ENCODE measurements at regions not wholly inside any gene's neighbourhood (a gene's known extent, or its start where the extent isn't known, plus 50 kb on each side); places are given as distances from the start of the nearest gene placed in this dataset.

DNA sequence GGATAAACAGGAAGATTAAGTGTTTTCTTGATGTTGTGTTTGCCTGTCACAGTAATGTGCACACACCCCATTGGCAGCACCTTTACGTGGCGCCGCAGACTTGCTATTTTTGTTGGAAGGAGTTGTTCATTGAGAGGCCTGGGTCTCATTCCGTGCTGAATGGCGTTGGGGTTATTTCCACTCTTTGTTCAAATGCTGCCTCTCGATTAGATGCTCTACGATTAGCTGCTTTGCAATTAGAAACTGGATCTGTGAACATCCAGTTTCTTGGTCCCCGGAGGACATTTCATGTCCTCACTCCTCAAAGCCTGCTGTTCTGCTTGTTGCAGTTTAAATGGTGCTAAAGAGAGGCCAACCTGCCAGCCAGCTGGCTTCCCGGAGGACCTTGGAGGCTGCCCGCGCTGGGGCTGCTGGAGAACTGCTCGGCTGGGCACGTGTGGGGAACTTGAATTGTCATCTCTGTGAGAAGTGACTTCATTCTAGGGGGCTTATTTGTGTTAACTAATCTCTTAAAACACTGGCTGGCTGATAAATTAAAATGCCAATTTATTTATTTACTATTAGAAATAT lies 117.4 kb upstream of the NABP1 start:
- DNase-seq (ENCODE audit: low spot score): no peak

DNA sequence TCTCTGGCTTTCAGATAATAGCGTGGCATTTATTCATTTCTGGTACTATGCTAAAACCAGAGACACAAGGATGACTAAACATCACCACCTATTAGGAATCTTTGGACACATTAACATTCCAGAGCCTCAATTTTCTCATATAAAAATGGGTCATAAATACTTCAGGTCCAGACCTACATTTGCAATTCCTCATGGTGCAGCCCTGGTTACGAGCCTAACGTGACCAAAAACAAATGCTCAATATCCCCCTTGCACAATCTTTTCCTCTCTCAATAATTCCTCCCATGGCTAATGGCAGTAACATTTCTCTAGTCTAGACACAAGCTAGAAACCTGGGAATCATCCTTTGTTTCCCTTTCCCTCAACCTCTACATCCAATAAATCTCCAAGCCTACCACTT lies 112.8 kb upstream of the NABP1 start:
- no peak for DNase-seq (ENCODE audit: low spot score)

DNA sequence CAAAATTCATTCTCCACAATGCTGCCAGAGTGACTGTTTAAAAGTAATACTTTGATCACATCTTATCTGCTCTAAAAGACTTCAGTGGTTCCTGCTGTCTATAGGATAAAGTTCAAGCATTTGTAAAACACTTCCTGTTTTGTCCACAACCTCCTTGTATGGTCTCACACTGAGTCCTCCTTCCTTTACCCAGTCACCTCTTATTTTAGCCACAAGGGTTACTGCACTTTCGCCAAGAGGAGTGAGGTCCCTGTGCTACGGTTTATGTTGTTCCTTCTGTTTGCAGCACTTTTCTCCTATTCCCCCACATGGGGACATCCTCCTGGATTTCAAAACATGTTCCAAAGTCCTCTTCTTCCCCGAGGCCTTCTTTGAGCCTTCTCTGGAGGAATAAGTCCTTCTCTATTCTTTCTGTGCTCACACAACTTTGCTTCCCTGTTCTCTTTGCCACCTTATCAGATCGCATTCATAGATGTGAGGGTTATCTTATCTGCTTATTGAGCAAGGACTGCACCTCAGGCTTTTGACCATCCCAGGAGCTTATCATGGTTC lies 112.2 kb upstream of the NABP1 start:
- DNase-seq (ENCODE audit: low spot score): no peak

- DNase-seq (ENCODE audit: low spot score): peak; percentile 69
Measured at GRCh38 chr2:191566344-191566743, 111.6 kb upstream of the NABP1 start.

DNA sequence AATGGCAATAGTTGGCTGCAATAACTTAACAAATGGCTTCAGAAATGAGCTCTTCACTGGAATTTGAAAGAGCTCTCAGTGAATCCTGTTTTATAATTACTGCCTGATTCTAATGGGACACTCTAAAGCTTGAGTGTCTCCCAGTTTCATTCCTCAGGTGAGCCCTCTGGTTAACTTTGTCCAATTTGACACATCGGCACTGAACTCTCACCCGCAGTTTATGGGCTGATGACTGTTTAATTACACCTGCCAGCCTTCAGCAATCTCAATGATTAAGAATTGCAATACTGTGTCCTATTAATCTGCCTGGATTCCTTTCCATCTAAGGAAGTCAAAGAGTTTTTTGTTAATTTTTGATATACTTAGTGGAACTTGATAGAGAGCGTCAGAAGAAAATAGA lies 110.7 kb upstream of the NABP1 start:
- DNase-seq (ENCODE audit: low spot score): no peak

GRCh38 chr2:191569025-191569424 lies 108.9 kb upstream of the NABP1 start:
- DNase-seq (ENCODE audit: low spot score): no peak

DNA sequence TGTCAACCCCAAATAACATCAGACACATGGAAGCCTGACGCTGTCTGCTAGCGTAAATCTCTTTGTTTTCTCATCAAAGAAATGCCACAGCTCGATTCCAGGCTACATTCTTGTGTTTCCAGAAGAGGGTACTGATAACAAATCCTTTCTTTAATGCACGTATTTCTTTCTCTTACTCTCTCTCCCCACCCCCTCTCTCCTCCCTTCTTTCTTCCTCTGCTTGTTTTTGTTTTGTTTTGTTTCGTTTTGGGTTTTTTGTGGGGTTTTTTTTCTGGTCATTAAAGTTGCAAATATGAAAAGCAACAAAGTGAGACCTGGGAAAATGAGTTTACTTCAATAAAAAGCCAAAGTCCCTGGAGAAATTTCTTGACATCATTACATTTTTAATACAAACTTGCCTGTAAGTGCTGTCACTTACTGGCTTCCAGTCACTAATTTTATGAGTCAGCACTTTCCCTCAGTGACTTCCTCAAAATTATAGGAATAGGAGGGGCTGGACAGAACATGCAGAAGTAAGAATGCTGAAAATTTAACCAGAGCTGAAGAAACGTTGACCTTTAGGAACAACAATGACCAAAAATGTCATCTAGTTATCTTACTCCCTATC lies 106.7 kb upstream of the NABP1 start:
- DNase-seq (ENCODE audit: low spot score): peak; percentile 46

- DNase-seq (ENCODE audit: low spot score): no peak
Measured at GRCh38 chr2:191572319-191572718, 105.6 kb upstream of the NABP1 start.

GRCh38 chr2:191573216-191573615 lies 104.7 kb upstream of the NABP1 start:
- DNase-seq (ENCODE audit: low spot score): peak; percentile 30

- DNase-seq (ENCODE audit: low spot score): no peak
Measured at GRCh38 chr2:191574232-191574631, 103.7 kb upstream of the NABP1 start.

GRCh38 chr2:191577605-191578004 lies 100.3 kb upstream of the NABP1 start:
- no peak for DNase-seq (ENCODE audit: low spot score)

GRCh38 chr2:191578031-191578430 lies 99.9 kb upstream of the NABP1 start:
- no peak for DNase-seq (ENCODE audit: low spot score)

DNA sequence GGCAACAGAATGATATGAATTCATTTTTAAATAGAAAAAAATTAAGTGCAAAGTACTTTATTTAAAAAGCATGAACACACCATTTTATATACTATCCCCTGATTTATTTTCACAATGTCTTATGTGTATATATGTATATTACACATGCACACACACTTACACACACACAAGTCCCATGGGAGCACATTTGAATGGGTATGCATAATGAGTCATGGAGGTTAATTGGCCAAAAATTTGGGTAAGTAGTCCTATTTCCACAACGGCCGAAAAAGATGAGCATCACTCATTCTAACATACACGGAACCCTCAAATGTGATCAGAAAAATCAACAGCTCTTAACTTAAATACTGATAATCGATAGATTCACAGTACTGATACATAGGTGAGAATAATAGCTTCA lies 97.4 kb upstream of the NABP1 start:
- no peak for DNase-seq (ENCODE audit: low spot score)

GRCh38 chr2:191581003-191581402 lies 96.9 kb upstream of the NABP1 start:
- DNase-seq (ENCODE audit: low spot score): no peak

GRCh38 chr2:191582355-191582754 lies 95.6 kb upstream of the NABP1 start:
- no peak for DNase-seq (ENCODE audit: low spot score)

DNA sequence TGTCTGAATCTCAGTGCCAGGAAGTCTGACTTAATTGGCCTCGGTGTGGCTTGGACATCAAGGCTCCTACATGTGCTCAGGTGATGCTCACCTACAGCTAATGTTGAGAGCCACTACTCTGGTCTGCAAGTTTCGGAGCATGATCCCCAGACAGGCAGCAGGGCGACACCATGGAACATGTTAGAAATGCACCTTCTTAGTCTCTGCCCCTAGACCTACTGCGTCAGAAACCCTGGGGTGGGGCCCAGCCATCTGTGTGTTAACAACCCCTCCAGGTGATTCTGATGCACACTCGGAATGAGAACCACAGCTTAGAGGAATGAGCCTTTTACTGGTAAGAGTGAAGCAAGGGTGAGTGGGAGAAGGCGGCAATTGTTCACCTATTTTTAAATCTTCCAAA lies 86.9 kb upstream of the NABP1 start:
- no peak for DNase-seq (ENCODE audit: low spot score)

DNA sequence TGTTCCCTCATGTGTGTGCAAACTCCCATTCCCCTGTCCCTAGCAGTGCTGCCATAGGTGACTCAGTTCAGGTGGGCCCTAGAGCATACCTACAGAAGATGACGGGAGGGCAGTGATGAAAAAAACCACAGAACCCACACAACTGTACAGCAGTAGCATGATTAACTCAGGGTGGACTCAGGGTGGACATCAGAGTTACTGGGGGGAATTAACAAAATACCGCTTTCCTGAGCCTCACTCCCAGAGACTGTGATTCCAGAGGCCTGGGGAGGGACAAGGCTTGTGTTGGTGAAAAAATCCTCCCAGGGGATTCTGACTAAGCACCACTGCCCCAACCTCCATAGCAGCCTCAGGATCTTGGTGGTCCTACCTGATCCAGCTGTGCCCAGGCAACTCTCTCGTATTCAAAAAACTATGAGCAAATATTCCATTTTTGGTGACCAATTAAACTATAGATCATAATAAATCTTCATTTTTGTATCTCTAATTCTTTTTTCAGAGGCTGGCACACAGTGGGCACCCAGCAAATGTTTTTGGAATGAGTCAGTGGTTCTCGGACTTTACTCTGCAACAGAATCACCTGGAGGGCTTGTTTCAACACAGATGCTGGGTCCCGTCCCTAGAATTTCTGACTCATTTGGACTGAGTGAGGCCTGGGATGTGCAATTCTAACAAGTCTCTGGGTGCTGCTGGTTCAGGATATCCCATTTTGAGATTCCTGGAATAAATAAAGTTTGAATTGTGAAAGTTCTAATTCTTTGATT lies 84.1 kb upstream of the NABP1 start:
- no peak for DNase-seq (ENCODE audit: low spot score)

GRCh38 chr2:191597186-191597751 lies 80.7 kb upstream of the NABP1 start:
- DNase-seq (ENCODE audit: low spot score): no peak

GRCh38 chr2:191598296-191598695 lies 79.6 kb upstream of the NABP1 start:
- no peak for DNase-seq (ENCODE audit: low spot score)

DNA sequence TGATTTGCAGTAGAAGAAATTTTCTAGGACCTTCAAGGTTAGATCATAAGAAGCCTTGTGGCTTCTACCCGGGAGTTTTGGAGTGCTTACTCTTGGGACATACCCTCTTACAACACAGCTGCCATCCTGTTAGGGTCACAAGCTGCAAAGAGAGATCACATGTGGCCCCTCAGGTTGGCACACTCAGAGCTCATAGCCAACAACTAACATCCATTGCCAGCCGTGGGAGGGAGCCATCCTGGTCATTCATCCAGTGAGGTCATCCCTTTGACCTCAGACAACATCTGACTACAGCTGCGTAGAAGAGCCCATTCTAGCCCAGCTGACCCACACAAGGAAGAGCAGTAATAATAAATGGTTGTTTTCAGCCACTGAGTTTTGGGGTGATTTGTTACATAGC lies 76.9 kb upstream of the NABP1 start:
- DNase-seq (ENCODE audit: low spot score): no peak

- no peak for DNase-seq (ENCODE audit: low spot score)
Measured at GRCh38 chr2:191604154-191604553, 73.8 kb upstream of the NABP1 start.

DNA sequence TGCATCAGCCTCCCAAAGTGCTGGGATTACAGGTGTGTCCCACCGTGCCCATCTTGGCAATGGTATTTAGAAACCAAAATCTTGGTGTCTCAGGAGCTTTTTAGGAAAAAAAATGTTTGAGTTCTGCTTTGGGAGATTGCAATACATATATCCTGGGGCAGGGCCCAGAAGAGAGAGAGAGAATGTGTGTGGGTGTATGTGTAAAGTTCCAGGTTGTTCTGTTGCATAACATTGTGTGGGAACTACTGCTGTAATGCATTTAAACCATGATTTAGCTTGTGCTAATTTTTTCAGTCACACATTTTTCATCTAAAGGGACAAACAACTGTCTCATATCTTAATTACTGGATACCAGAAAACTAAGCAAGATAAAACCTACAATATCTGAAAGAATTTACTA lies 70.8 kb upstream of the NABP1 start:
- no peak for DNase-seq (ENCODE audit: low spot score)

GRCh38 chr2:191610756-191611155 lies 67.2 kb upstream of the NABP1 start:
- no peak for DNase-seq (ENCODE audit: low spot score)

Data from activated CD4-positive, alpha-beta T cell treated with anti-CD3 and anti-CD28 coated beads, Interleukin-2, Interleukin-4, amounts not matched to agents 100 ng/mL and 50 ng/mL, durations not matched to agents 16 hours and 8 hours (primary cell).